Body of pancreas (tissue), 4 donors: ENCODE measurements at regions not wholly inside any gene's neighbourhood (a gene's known extent, or its start where the extent isn't known, plus 50 kb on each side); places are given as distances from the start of the nearest gene placed in this dataset.

ENCODE experiments used
- CTCF ChIP-seq, 7 experiments: fragments of 450-650 bp in 4 of 7; fragments of 200-600 bp in 3 of 7; sonication (generic) in 3 of 7; IDR thresholded peaks; one replicate each; pipeline ENCODE4 v1.5.1; 2016 to 2019; ENCODE audit warnings: antibody characterized with exemption in 7 of 7
- POLR2A ChIP-seq, 3 donors: fragments of 450-650 bp; IDR thresholded peaks; one replicate each; pipeline ENCODE4 v1.6.1; 2016; ENCODE audit warnings: antibody characterized with exemption in 3 of 3, mild to moderate bottlenecking in 2 of 3

GRCh38 chr9:78923966-78924659 is 627.2 kb downstream of the PSAT1 start:
- TF ChIP-seq CTCF (IDR thresholded peaks at IDR 0.05) (no peak), POLR2A (IDR thresholded peaks at IDR 0.05) (no peak)
